ENCODE measurements at regions not wholly inside any gene's neighbourhood (a gene's known extent, or its start where the extent isn't known, plus 50 kb on each side); places are given as distances from the start of the nearest gene placed in this dataset.
"Not testable (repeated sequence)": the region's sequence is repeated elsewhere in the genome, so short reads cannot be mapped to it uniquely, and the experiment has no call there.

DNA sequence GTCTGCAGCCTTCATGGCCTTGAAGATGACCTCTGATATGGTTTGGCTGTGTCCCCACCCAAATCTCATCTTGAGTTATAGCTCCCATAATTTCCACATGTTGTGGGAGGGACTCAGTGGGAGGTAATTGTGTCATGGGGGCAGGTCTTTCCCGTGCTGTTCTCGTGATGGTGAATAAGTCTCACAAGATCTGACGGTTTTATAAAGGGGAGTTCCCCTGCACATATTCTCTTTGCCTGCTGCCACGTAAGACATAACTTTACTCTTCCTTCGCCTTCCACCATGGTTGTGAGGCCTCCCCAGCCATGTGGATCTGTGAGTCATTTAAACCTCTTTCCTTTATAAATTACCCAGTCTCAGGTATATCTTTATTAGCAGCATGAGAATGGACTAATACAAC is 102.6 kb downstream of the C17orf67 start:
- whole genome bisulfite sequencing, 2 experiments (ENCODE audit: extremely low coverage in 1 of 2, insufficient coverage in 1 of 2, insufficient read length in 1 of 2, insufficient replicate concordance in 2 of 2, low coverage in 1 of 2, low lambda C conversion rate in 2 of 2, missing lambda C conversion rate in 1 of 2): 87% methylated on average over 5 of the region's 5 CpGs; no CpG with 5 or more reads in 1 of the 2 experiments
- CTCF ChIA-PET (ENCODE audit: partially characterized antibody): interaction anchor here (2.9 kb wide), 1 partner anchor 48 kb away, joined by 7 read pairs; no protein-coding TSS in a partner anchor
- DNase-seq (ENCODE audit: low read depth in 1 of 2, low spot score in 2 of 2): not testable (repeated sequence)

More for the DNA sequence above, 102.6 kb downstream of the C17orf67 start:
- H3K27ac ChIP-seq (ENCODE audit: low read depth, low read length); H4K8ac ChIP-seq (ENCODE audit: extremely low read depth, insufficient read depth, low read length); H3K23me2 ChIP-seq (ENCODE audit: low read depth, low read length); H3K56ac ChIP-seq (replicated peaks; ENCODE audit: insufficient read length, low read depth, low read length); H3K4ac ChIP-seq (replicated peaks; ENCODE audit: insufficient read length, low read depth, low read length); H4K20me1 ChIP-seq (replicated peaks in 1 of 2; ENCODE audit: control insufficient read depth in 1 of 2, insufficient read depth in 2 of 2, low read length in 2 of 2); H3K36me3 ChIP-seq (ENCODE audit: control insufficient read depth in 2 of 4, insufficient read depth in 4 of 4, low read length in 3 of 4); H2BK15ac ChIP-seq (ENCODE audit: low read length); H4K5ac ChIP-seq (ENCODE audit: insufficient read length, low read depth, low read length); H3K9ac ChIP-seq (replicated peaks in 1 of 4; ENCODE audit: extremely low read depth in 1 of 4, low read depth in 3 of 4, low read length in 3 of 4); H3K79me2 ChIP-seq (ENCODE audit: control insufficient read depth in 1 of 2, insufficient read depth in 2 of 2, low read length in 2 of 2); H4K91ac ChIP-seq (replicated peaks; ENCODE audit: insufficient read length, low read length); H3K9me3 ChIP-seq (ENCODE audit: insufficient read depth in 2 of 2, low read depth in 1 of 2, low read length in 1 of 2); H3K4me2 ChIP-seq (ENCODE audit: insufficient read depth in 1 of 2, low read depth in 2 of 2, low read length in 2 of 2); H2AK5ac ChIP-seq (ENCODE audit: low read depth, low read length); POLR2A ChIA-PET (ENCODE audit: partially characterized antibody); H3K27me3 ChIP-seq (replicated peaks in 1 of 4; ENCODE audit: control insufficient read depth in 3 of 4, extremely low read depth in 1 of 4, insufficient read depth in 3 of 4, low read length in 3 of 4); H2BK5ac ChIP-seq (ENCODE audit: low read depth, low read length); H2BK120ac ChIP-seq (replicated peaks; ENCODE audit: low read depth, low read length); H3K14ac ChIP-seq (ENCODE audit: insufficient read length); H3K4me3 ChIP-seq (ENCODE audit: extremely low read depth in 1 of 4, insufficient read depth in 2 of 4, low read depth in 3 of 4, low read length in 4 of 4); H2BK20ac ChIP-seq (ENCODE audit: low read length); H2BK12ac ChIP-seq (ENCODE audit: low read depth, low read length); H3K18ac ChIP-seq (ENCODE audit: extremely low read depth, low read length); H3K4me1 ChIP-seq (replicated peaks in 1 of 4; ENCODE audit: control insufficient read depth in 3 of 4, insufficient read depth in 4 of 4, low read length in 3 of 4); FAIRE-seq; H3K23ac ChIP-seq (ENCODE audit: insufficient read length); H3K79me1 ChIP-seq (ENCODE audit: low read depth, low read length); H2AFZ ChIP-seq (ENCODE audit: low read length): not testable (repeated sequence)
